ENCODE measurements at regions not wholly inside any gene's neighbourhood (a gene's known extent, or its start where the extent isn't known, plus 50 kb on each side); places are given as distances from the start of the nearest gene placed in this dataset.

- TF ChIP-seq CTCF (IDR thresholded peaks at IDR 0.05; ENCODE audit: control extremely low read depth in 1 of 3, insufficient read depth in 1 of 3, low read depth in 1 of 3, low read length in 3 of 3) (peak in 2 of 3 experiments; percentile 27 to 35; a peak in 2 of 4 replicates), BACH1 (IDR thresholded peaks at IDR 0.05; ENCODE audit: low read length) (no peak)
Observed at GRCh38 chr2:116057538-116057937, 1615.1 kb downstream of the DPP10 start (continued).

Data from H1 (cell line).